SK-N-SH treated with all-trans-retinoic acid at 6 μM for 48 hours (cell line): ENCODE measurements at regions not wholly inside any gene's neighbourhood (a gene's known extent, or its start where the extent isn't known, plus 50 kb on each side); places are given as distances from the start of the nearest gene placed in this dataset.

Experiments
- TCF4 ChIP-seq: fragments of 250-450 bp; sonication (Bioruptor Pico); IDR thresholded peaks from 2 replicates; pipeline ENCODE4 v1.8.0; 2021; ENCODE audit warnings: mild to moderate bottlenecking, moderate library complexity, borderline replicate concordance
- ZNF70 ChIP-seq: fragments of 450-650 bp; formaldehyde crosslinking; IDR thresholded peaks from 2 replicates; pipeline ENCODE4 v1.5.0; 2020; ENCODE audit warnings: mild to moderate bottlenecking, moderate library complexity

- TF ChIP-seq TCF4 (CRISPR knock-in tag) = no peak
- no peak for TF ChIP-seq ZNF70 (CRISPR knock-in tag)
Measured at GRCh38 chr15:35909414-35909813, 363.4 kb upstream of the DPH6 start.
